GM21447 (cell line): ENCODE measurements at regions not wholly inside any gene's neighbourhood (a gene's known extent, or its start where the extent isn't known, plus 50 kb on each side); places are given as distances from the start of the nearest gene placed in this dataset.
"Not testable (repeated sequence)": the region's sequence is repeated elsewhere in the genome, so short reads cannot be mapped to it uniquely, and the experiment has no call there.

Experiments used
- ATAC-seq: cut with Tn5 transposase; IDR thresholded peaks from one replicate; pipeline ENCODE4 v1.9.1; 2021; ENCODE audit not compliant: unreplicated experiment

GRCh38 chr3:135629701-135630408 lies 335.7 kb upstream of the PPP2R3A start:
- no peak for ATAC-seq

GRCh38 chr3:135632556-135633065 lies 332.9 kb upstream of the PPP2R3A start:
- no peak for ATAC-seq

GRCh38 chr3:135633078-135633477 lies 332.4 kb upstream of the PPP2R3A start:
- no peak for ATAC-seq

GRCh38 chr3:135636596-135636995 lies 328.9 kb upstream of the PPP2R3A start:
- no peak for ATAC-seq

- ATAC-seq: no peak
These were observed 328.5 kb upstream of the PPP2R3A start for GRCh38 chr3:135637013-135637412.

GRCh38 chr3:135641761-135642160 lies 323.8 kb upstream of the PPP2R3A start:
- ATAC-seq: no peak

- ATAC-seq: no peak
These were observed 320.0 kb upstream of the PPP2R3A start for GRCh38 chr3:135645541-135645940.

GRCh38 chr3:135646873-135647272 lies 318.7 kb upstream of the PPP2R3A start:
- no peak for ATAC-seq

- no peak for ATAC-seq
These were observed 316.2 kb upstream of the PPP2R3A start for GRCh38 chr3:135649361-135649760.

- ATAC-seq: no peak
These were observed 315.2 kb upstream of the PPP2R3A start for GRCh38 chr3:135650309-135650708.

- ATAC-seq: no peak
These were observed 313.1 kb upstream of the PPP2R3A start for GRCh38 chr3:135652388-135652787.

GRCh38 chr3:135655328-135655727 lies 310.2 kb upstream of the PPP2R3A start:
- ATAC-seq: no peak

- ATAC-seq: not testable (repeated sequence)
These were observed 307.1 kb upstream of the PPP2R3A start for GRCh38 chr3:135658451-135658850.

- no peak for ATAC-seq
These were observed 298.5 kb upstream of the PPP2R3A start for GRCh38 chr3:135667061-135667460.

- ATAC-seq: no peak
These were observed 291.0 kb upstream of the PPP2R3A start for GRCh38 chr3:135674508-135674907.

- ATAC-seq: no peak
These were observed 287.1 kb upstream of the PPP2R3A start for GRCh38 chr3:135678386-135678785.

GRCh38 chr3:135688003-135688402 lies 277.5 kb upstream of the PPP2R3A start:
- no peak for ATAC-seq

GRCh38 chr3:135690664-135691063 lies 274.9 kb upstream of the PPP2R3A start:
- ATAC-seq: no peak

GRCh38 chr3:135691240-135691639 lies 274.3 kb upstream of the PPP2R3A start:
- ATAC-seq: no peak

GRCh38 chr3:135694142-135694541 lies 271.4 kb upstream of the PPP2R3A start:
- no peak for ATAC-seq

- ATAC-seq: no peak
These were observed 265.8 kb upstream of the PPP2R3A start for GRCh38 chr3:135699741-135700140.

GRCh38 chr3:135706758-135707375 lies 258.7 kb upstream of the PPP2R3A start:
- no peak for ATAC-seq

GRCh38 chr3:135719449-135719848 lies 246.1 kb upstream of the PPP2R3A start:
- no peak for ATAC-seq
